Occipital lobe (tissue), 1 donor: ENCODE measurements at regions not wholly inside any gene's neighbourhood (a gene's known extent, or its start where the extent isn't known, plus 50 kb on each side); places are given as distances from the start of the nearest gene placed in this dataset.
A peak's percentile ranks its signal among the peaks of the same experiment; 100 is the strongest.
"Not testable (repeated sequence)": the region's sequence is repeated elsewhere in the genome, so short reads cannot be mapped to it uniquely, and the experiment has no call there.

Source experiments
- DNase-seq: peaks from one replicate; lab custom pipeline; 2025; lab: John Stamatoyannopoulos, UW

- no peak for DNase-seq
Observed at GRCh38 chr5:8701251-8701650, 832.3 kb downstream of the MTRR start.

- no peak for DNase-seq
Observed at GRCh38 chr5:8710426-8710930, 835.4 kb downstream of the SEMA5A start.

DNA sequence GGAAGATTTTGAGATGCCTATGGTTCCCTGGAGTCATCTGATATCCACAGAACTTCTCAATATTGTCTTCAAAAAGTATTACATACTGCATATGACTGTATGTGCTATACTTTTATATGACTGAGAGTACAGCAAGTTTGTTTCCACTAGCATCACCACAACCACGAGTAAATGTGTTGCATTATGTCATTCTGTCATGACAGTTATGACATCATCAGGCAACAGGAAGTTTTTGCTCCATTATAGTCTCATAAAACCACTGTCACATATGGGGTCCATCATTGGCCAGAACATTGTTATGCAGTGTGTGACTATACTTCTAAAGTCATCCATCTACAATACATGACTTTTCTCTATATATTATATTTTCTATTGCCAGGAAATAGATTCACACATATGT is 831.7 kb downstream of the SEMA5A start:
- no peak for DNase-seq

GRCh38 chr5:8714861-8715260 is 831.0 kb downstream of the SEMA5A start:
- DNase-seq: no peak

GRCh38 chr5:8719796-8720195 is 826.1 kb downstream of the SEMA5A start:
- DNase-seq: no peak

- no peak for DNase-seq
Observed at GRCh38 chr5:8720506-8720905, 825.4 kb downstream of the SEMA5A start.

- DNase-seq: no peak
Observed at GRCh38 chr5:8721536-8721935, 824.3 kb downstream of the SEMA5A start.

- no peak for DNase-seq
Observed at GRCh38 chr5:8726383-8727036, 819.4 kb downstream of the SEMA5A start.

GRCh38 chr5:8727396-8727795 is 818.5 kb downstream of the SEMA5A start:
- no peak for DNase-seq

DNA sequence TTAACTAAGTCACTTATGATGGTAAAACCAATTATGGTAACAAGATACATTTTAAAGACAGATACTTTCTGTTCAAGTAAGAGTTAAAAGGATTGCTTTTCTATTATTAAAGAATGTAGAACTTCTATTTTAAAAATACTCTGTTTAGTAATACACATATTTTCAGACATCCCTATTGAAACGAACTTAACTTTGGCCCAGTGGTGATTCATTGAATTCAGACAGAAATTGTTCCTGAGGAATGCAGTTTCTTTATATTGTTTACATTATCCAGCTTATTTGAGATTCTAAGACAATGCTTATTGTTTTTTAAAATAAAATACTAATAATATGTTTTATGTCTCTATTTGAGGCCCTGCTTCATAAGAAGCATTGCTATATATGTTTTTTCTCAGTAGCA is 816.4 kb downstream of the SEMA5A start:
- DNase-seq: no peak

DNA sequence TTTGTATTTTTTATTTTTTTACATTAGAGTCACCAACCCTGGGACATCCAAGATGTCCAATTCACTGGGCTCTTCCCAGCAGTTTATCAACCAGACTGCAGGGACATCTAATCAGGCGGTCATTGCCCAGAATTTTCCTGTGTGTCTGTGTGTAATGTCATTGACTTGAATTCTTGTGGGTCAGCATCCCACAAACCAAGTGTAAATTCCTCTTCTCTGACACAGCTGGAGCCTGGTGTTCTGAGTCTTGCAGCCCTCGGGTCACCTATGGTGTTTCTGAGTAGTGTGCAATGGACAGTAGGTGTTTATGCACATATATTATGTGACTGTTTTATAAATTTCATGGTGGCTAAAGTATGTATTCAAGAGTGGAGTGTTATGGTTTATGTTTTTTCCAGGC is 815.7 kb downstream of the SEMA5A start:
- DNase-seq: no peak

GRCh38 chr5:8731110-8731509 is 814.8 kb downstream of the SEMA5A start:
- not testable (repeated sequence) for DNase-seq

GRCh38 chr5:8740595-8740994 is 805.3 kb downstream of the SEMA5A start:
- no peak for DNase-seq

- no peak for DNase-seq
Observed at GRCh38 chr5:8749556-8749955, 796.3 kb downstream of the SEMA5A start.

- DNase-seq: no peak
Observed at GRCh38 chr5:8750100-8750499, 795.8 kb downstream of the SEMA5A start.

- DNase-seq: no peak
Observed at GRCh38 chr5:8751971-8752370, 793.9 kb downstream of the SEMA5A start.

DNA sequence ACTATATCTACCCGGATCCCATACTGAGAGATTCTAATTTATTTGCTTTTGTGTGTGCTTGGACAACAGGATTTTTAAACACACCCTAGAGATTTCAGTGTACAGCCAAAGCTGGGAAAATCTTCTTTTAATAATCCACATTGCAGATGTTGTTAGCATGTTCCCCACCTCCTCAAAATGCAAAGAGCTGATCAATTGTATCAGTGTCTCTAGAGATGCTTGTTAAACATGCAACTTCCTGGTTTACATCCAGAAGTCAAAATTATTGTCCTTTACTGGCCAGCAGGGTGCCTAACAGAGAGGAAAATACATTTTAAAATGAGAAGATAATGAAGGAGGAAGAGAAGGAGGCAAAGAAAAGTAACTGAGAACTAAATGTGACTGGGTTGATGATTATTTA is 793.3 kb downstream of the SEMA5A start:
- DNase-seq: no peak

GRCh38 chr5:8756498-8757084 is 789.3 kb downstream of the SEMA5A start:
- peak; percentile 18 for DNase-seq

GRCh38 chr5:8765886-8766285 is 780.0 kb downstream of the SEMA5A start:
- DNase-seq: no peak

DNA sequence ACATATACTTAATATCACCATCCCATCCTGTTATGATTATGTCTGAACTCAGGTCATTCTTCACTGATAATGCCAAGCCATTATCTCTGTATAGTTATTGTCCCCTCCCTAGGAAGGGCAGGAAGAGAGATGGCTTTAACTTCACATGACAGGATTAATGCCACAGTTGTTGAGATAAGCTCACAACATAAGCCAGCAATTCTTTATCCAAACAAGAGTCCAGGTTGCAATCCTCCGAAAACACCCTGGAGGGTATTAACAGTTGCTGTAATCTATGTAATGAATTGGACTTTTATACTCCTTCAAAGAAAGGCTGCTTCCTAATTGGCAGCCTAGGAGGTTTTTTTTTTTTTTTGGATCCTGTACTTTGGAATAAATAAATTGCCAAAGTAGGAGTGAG is 779.4 kb downstream of the SEMA5A start:
- DNase-seq: no peak

- no peak for DNase-seq
Observed at GRCh38 chr5:8767111-8767510, 778.8 kb downstream of the SEMA5A start.

DNA sequence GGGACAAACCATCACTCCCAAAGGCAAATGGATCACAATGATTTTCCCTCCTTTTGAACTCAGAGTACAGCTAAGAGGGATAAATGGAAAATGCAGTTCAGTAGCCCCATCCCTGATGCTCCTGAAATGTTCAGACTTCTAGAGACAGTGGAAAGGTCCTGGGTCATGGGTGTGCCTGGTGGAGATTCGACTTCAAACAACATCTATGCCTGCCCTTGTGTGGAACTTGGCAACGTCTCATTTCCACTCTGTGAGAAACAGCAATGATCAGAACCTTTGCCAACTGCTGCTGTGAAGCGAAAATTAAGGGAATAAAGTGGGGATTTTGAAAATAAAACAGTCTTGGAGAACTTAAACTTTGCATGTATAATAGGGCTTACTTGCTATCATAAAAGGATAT is 778.1 kb downstream of the SEMA5A start:
- no peak for DNase-seq

DNA sequence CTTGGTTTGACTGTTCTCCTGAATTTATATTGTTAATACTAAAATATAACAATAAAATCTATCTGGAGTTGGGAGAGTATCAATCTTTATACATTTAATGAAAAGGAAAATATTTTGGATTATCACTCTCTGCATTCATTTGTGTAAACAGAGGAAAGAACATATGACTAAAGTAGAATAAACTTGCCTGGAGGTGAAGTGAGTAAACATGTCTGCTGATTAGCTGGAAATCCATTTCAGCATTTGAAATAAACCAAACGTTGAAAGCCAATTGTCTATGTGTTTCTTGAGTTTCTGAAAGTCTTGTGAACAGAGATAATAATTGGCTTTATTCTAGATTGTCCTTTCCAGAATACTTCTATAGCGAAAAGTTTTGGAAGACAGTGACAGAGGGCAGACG is 776.2 kb downstream of the SEMA5A start:
- no peak for DNase-seq

- no peak for DNase-seq
Observed at GRCh38 chr5:8770431-8770830, 775.4 kb downstream of the SEMA5A start.
